Muscle of arm (tissue), 1 donor: ENCODE measurements at regions not wholly inside any gene's neighbourhood (a gene's known extent, or its start where the extent isn't known, plus 50 kb on each side); places are given as distances from the start of the nearest gene placed in this dataset.
A peak's percentile ranks its signal among the peaks of the same experiment; 100 is the strongest.
"Not testable (repeated sequence)": the region's sequence is repeated elsewhere in the genome, so short reads cannot be mapped to it uniquely, and the experiment has no call there.

ENCODE experiments used
- DNase-seq: peaks from one replicate; pipeline ENCODE4 v3.0.0-alpha.2; 2013

- peak; percentile 13 for DNase-seq
These were observed 80.4 kb upstream of the CDK6 start for GRCh38 chr7:92916770-92917224.

GRCh38 chr7:92915348-92915747 is 79.0 kb upstream of the CDK6 start:
- DNase-seq = no peak

DNA sequence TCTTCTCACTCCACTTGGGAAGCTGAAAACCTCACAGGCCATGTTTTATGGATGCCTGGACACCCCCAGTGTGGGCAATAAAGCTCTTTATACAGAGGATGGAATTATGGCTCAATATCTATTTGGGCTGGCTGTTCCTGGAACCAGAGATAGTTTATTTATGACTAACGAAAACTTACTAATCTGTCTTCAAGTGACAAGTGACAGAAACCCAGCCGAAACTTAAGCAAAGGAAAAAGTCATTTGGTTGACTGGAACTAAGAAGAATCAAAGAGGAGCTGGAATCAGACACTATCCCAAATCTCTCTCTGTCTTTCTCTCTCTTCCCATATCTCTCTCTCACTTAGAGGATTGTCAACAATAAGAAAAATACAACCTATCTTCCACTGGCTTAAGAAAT is 78.3 kb upstream of the CDK6 start:
- no peak for DNase-seq

DNA sequence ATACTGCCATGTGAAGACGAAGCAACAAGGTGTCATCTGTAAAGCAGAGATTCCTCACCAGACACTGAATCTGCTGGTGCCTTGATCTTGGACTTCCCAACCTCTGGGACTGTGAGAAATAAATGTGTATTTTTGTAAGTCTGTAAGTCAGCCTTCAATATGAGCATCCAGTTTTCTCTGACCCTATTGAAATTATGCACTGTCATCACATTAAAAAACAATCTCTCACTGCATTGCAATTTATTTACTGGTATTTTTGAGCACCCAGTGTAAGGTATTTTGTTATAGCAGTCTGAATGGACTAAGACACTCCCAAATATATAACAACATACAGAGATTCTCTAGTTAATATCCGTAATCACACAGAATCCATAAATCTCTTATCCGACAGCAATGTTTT is 77.5 kb upstream of the CDK6 start:
- DNase-seq = no peak

DNA sequence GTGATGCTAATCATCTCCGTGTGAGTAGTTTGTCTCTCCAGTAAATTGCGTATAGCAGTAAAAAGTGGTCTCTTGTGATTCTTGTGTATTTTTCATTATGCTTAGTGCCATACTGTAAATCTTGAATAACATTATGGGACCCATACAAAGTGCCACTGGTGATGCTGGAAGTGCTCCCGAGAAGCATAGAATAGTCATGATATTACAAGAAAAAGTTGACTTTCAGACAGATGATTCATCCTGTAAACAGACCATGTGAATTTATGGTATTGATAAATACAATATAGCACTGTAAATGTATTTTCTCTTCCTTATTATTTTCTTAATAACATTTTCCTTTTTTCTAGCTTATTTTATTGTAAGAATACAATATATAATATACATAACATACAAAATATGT is 74.6 kb upstream of the CDK6 start:
- DNase-seq = no peak

- DNase-seq = no peak
These were observed 73.5 kb upstream of the CDK6 start for GRCh38 chr7:92909686-92910475.

DNA sequence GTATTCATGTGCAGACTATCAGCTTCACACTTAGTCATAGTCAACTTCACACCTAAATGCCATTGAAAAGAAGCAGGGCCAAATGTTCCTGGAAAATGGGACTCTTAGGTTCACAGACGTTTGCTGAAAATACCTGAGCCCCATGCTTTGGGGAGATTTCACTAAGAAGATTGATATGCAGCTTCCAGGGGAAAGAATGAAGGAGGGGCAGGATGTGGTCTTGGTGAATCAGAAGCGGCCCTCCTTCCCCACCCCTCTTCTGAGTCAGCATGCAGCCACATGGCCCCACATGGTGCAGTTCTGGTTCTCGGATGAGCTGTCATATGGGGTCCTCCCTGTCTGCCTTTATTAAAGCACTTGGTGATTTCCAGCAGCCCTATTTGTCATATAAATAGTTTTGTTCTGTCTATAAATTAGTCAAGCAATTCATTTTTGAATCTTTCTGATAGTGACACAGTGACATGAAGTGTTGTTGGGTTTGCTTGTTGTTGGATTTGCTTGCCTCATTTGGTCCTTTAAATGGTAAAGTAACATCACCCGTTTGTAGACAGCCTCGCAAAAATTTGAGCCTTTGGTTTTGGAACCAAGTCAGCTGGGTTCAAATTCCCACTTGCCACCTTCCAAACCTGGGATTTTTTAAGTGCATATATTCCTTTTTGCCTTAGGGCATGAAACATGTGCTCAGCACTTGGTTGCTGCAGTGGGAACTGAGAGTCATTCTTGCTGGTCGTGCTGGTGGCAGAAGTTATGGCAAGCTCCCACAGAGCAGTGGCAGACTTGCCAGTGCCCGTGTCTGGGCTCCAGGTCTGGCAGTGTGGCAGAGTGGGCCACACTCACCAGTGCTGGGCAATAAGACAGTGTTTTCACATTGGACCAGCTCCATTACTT is 68.1 kb upstream of the CDK6 start:
- no peak for DNase-seq

DNA sequence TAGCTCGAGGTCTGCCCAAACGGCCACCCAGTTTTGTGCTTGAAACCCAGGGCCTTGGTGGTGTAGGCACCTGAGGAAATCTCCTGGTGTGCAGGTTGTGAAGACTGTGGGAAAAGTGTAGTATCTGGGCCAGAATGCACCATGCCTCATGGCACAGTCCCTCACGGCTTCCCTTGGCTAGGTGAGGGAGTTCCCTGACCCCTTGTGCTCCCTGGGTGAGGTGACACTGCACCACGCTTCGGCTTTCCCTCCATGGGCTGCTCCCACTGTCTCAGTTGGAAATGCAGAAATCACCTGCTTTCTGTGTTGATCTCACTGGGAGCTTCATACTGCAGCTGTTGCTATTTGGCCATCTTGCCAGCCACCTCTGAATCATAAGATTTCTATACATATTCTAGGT is 62.4 kb upstream of the CDK6 start:
- DNase-seq = no peak

GRCh38 chr7:92894857-92895256 is 58.5 kb upstream of the CDK6 start:
- DNase-seq = not testable (repeated sequence)

- no peak for DNase-seq
These were observed 52.7 kb upstream of the CDK6 start for GRCh38 chr7:92889081-92889480.
